HG02678 (cell line): ENCODE measurements at regions not wholly inside any gene's neighbourhood (a gene's known extent, or its start where the extent isn't known, plus 50 kb on each side); places are given as distances from the start of the nearest gene placed in this dataset.

ENCODE experiments used
- ATAC-seq: cut with Tn5 transposase; IDR thresholded peaks from one replicate; pipeline ENCODE4 v1.9.1; 2021; ENCODE audit warnings: mild to moderate bottlenecking, moderate library complexity; ENCODE audit not compliant: unreplicated experiment

GRCh38 chr15:70272565-70273355, 175.0 kb upstream of the TLE3 start:
- no peak for ATAC-seq

- no peak for ATAC-seq
These were observed 173.8 kb upstream of the TLE3 start for GRCh38 chr15:70271422-70272088.

GRCh38 chr15:70270752-70271111, 173.0 kb upstream of the TLE3 start:
- ATAC-seq = no peak

- no peak for ATAC-seq
These were observed 172.5 kb upstream of the TLE3 start for GRCh38 chr15:70269991-70270751.

GRCh38 chr15:70269311-70269911, 171.7 kb upstream of the TLE3 start:
- no peak for ATAC-seq

- ATAC-seq = no peak
These were observed 171.1 kb upstream of the TLE3 start for GRCh38 chr15:70268698-70269251.

GRCh38 chr15:70267879-70268278, 170.2 kb upstream of the TLE3 start:
- no peak for ATAC-seq

GRCh38 chr15:70267306-70267705, 169.6 kb upstream of the TLE3 start:
- no peak for ATAC-seq

GRCh38 chr15:70266412-70267121, 168.8 kb upstream of the TLE3 start:
- no peak for ATAC-seq

- ATAC-seq = no peak
These were observed 168.3 kb upstream of the TLE3 start for GRCh38 chr15:70265986-70266385.

GRCh38 chr15:70265466-70265978, 167.8 kb upstream of the TLE3 start:
- ATAC-seq = no peak

GRCh38 chr15:70264738-70265465, 167.2 kb upstream of the TLE3 start:
- no peak for ATAC-seq

GRCh38 chr15:70264014-70264582, 166.4 kb upstream of the TLE3 start:
- ATAC-seq = no peak

- ATAC-seq = no peak
These were observed 165.0 kb upstream of the TLE3 start for GRCh38 chr15:70262591-70263274.

GRCh38 chr15:70262171-70262570, 164.5 kb upstream of the TLE3 start:
- ATAC-seq = no peak

GRCh38 chr15:70261083-70261482, 163.4 kb upstream of the TLE3 start:
- no peak for ATAC-seq

- no peak for ATAC-seq
These were observed 162.9 kb upstream of the TLE3 start for GRCh38 chr15:70260580-70260979.

- no peak for ATAC-seq
These were observed 162.2 kb upstream of the TLE3 start for GRCh38 chr15:70259640-70260508.
